Parathyroid adenoma (tissue), 2 donors: ENCODE measurements at regions not wholly inside any gene's neighbourhood (a gene's known extent, or its start where the extent isn't known, plus 50 kb on each side); places are given as distances from the start of the nearest gene placed in this dataset.

Experiments
- H2AFZ ChIP-seq: fragments of 300-600 bp; sonication (generic); one replicate; pipeline ENCODE4 v1.7.0; 2017; ENCODE audit warnings: antibody characterized with exemption, mild to moderate bottlenecking
- H3K27ac ChIP-seq: fragments of 300-600 bp; sonication (generic); one replicate; pipeline ENCODE4 v1.7.0; 2017
- H3K27me3 ChIP-seq: fragments of 300-600 bp; sonication (generic); one replicate; pipeline ENCODE4 v1.7.0; 2017; ENCODE audit warnings: low read length; ENCODE audit not compliant: control insufficient read depth, insufficient read depth
- H3K36me3 ChIP-seq: fragments of 300-600 bp; sonication (generic); one replicate; pipeline ENCODE4 v1.7.0; 2017; ENCODE audit warnings: low read length; ENCODE audit not compliant: control insufficient read depth, insufficient read depth
- H3K4me1 ChIP-seq: fragments of 300-600 bp; sonication (generic); one replicate; pipeline ENCODE4 v1.7.0; 2017; ENCODE audit warnings: control low read depth
- H3K4me2 ChIP-seq: fragments of 300-600 bp; sonication (generic); one replicate; pipeline ENCODE4 v1.7.0; 2017; ENCODE audit warnings: low read length
- H3K4me3 ChIP-seq: fragments of 300-600 bp; sonication (generic); one replicate; pipeline ENCODE4 v1.7.0; 2017; ENCODE audit warnings: low read depth, low read length
- H3K79me2 ChIP-seq: fragments of 300-600 bp; sonication (generic); one replicate; pipeline ENCODE4 v1.7.0; 2017; ENCODE audit warnings: control low read depth
- H3K9ac ChIP-seq: fragments of 300-600 bp; sonication (generic); one replicate; pipeline ENCODE4 v1.7.0; 2017; ENCODE audit warnings: mild to moderate bottlenecking
- H3K9me3 ChIP-seq: fragments of 300-600 bp; sonication (generic); one replicate; pipeline ENCODE4 v1.7.0; 2017; ENCODE audit warnings: low read length; ENCODE audit not compliant: control insufficient read depth
- CTCF ChIP-seq: fragments of 300-600 bp; sonication (generic); IDR thresholded peaks from one replicate; pipeline ENCODE4 v1.7.0; 2017; ENCODE audit warnings: antibody characterized with exemption, mild to moderate bottlenecking
- donor health status: primary hyperparathyroidism.

- H3K9ac ChIP-seq, result no peak overlapping the region
- no peak overlapping the region for H3K4me2 ChIP-seq
- H2AFZ ChIP-seq, result no peak overlapping the region
- no peaks in the 10 kb centered on the region for H3K9me3 ChIP-seq
- H3K27me3 ChIP-seq, result no peaks in the 10 kb centered on the region
- H3K4me3 ChIP-seq, result no peak overlapping the region
- no peak for TF ChIP-seq CTCF
- H3K4me1 ChIP-seq, result peaks cover 4% of the 10 kb centered on the region
- H3K36me3 ChIP-seq, result no peaks in the 10 kb centered on the region
- no peaks in the 10 kb centered on the region for H3K79me2 ChIP-seq
- H3K27ac ChIP-seq, result no peak overlapping the region
These were observed 190.8 kb downstream of the SPATA18 start for GRCh38 chr4:52241916-52242315.

- Histone ChIP-seq H3K27me3 (no peaks in the 10 kb centered on the region), H2AFZ (peak overlapping the region; percentile 39), H3K9me3 (no peaks in the 10 kb centered on the region), H3K4me2 (no peak overlapping the region), H3K79me2 (no peaks in the 10 kb centered on the region), H3K4me3 (no peak overlapping the region), H3K9ac (no peak overlapping the region), H3K27ac (peak overlapping the region; percentile 96), H3K4me1 (peaks cover 4% of the 10 kb centered on the region), H3K36me3 (no peaks in the 10 kb centered on the region)
- no peak for TF ChIP-seq CTCF
These were observed 192.3 kb downstream of the SPATA18 start for GRCh38 chr4:52243367-52243766.

- no peak overlapping the region for H3K9ac ChIP-seq
- no peaks in the 10 kb centered on the region for H3K27me3 ChIP-seq
- no peaks in the 10 kb centered on the region for H3K36me3 ChIP-seq
- H3K4me1 ChIP-seq, result peaks cover 4% of the 10 kb centered on the region
- no peaks in the 10 kb centered on the region for H3K79me2 ChIP-seq
- peak overlapping the region; percentile 24 for H3K4me3 ChIP-seq
- H2AFZ ChIP-seq, result peak overlapping the region; percentile 58
- no peak for TF ChIP-seq CTCF
- peak overlapping the region; percentile 4 for H3K4me2 ChIP-seq
- no peaks in the 10 kb centered on the region for H3K9me3 ChIP-seq
- H3K27ac ChIP-seq, result peak overlapping the region; percentile 96
These were observed 193.1 kb downstream of the SPATA18 start for GRCh38 chr4:52244103-52244775.

GRCh38 chr4:52244848-52245247 lies 193.7 kb downstream of the SPATA18 start:
- TF ChIP-seq CTCF, result no peak
- Histone ChIP-seq H3K4me2 (peak overlapping the region; percentile 4), H3K27me3 (no peaks in the 10 kb centered on the region), H2AFZ (peak overlapping the region; percentile 58), H3K27ac (peak overlapping the region; percentile 96), H3K9ac (no peak overlapping the region), H3K79me2 (no peaks in the 10 kb centered on the region), H3K9me3 (no peaks in the 10 kb centered on the region), H3K4me3 (peak overlapping the region; percentile 24), H3K36me3 (no peaks in the 10 kb centered on the region), H3K4me1 (peaks cover 4% of the 10 kb centered on the region)

GRCh38 chr4:52246827-52247226 lies 195.7 kb downstream of the SPATA18 start:
- Histone ChIP-seq H3K9ac (no peak overlapping the region), H3K36me3 (no peaks in the 10 kb centered on the region), H3K4me3 (no peak overlapping the region), H3K27ac (peak overlapping the region; percentile 9), H3K9me3 (no peaks in the 10 kb centered on the region), H3K79me2 (no peaks in the 10 kb centered on the region), H3K4me1 (peaks cover 4% of the 10 kb centered on the region), H3K4me2 (no peak overlapping the region), H3K27me3 (no peaks in the 10 kb centered on the region), H2AFZ (no peak overlapping the region)
- no peak for TF ChIP-seq CTCF
